ENCODE measurements at regions not wholly inside any gene's neighbourhood (a gene's known extent, or its start where the extent isn't known, plus 50 kb on each side); places are given as distances from the start of the nearest gene placed in this dataset.

- no peak overlapping the region; the same call in 1 of the 2 replicates for H2BK15ac ChIP-seq (ENCODE audit: low read length)
- H3K27ac ChIP-seq (ENCODE audit: low read depth, low read length) = no peak overlapping the region
- no peak for TF ChIP-seq YY1 (IDR thresholded peaks at IDR 0.05; ENCODE audit: low read depth, low read length)
- H3K14ac ChIP-seq (ENCODE audit: insufficient read length) = no peak overlapping the region
- no peak overlapping the region for H2BK12ac ChIP-seq (ENCODE audit: low read depth, low read length)
- no peak overlapping the region for H3K23ac ChIP-seq (ENCODE audit: insufficient read length)
- no peaks in the 10 kb centered on the region; the same call in 1 of the 2 replicates for H3K79me1 ChIP-seq (ENCODE audit: low read depth, low read length)
- no peak overlapping the region for H2AFZ ChIP-seq (ENCODE audit: low read length)
- no peaks in the 10 kb centered on the region for H3K79me2 ChIP-seq (ENCODE audit: control insufficient read depth in 1 of 2, insufficient read depth in 2 of 2, low read length in 2 of 2)
- DNase-seq (ENCODE audit: low read depth in 1 of 2, low spot score in 2 of 2) = no peak
- no peak overlapping the region for H3K4me2 ChIP-seq (ENCODE audit: insufficient read depth in 1 of 2, low read depth in 2 of 2, low read length in 2 of 2)
- no peaks in the 10 kb centered on the region for H4K20me1 ChIP-seq (replicated peaks in 1 of 2; ENCODE audit: control insufficient read depth in 1 of 2, insufficient read depth in 2 of 2, low read length in 2 of 2)
- no peak overlapping the region for H4K8ac ChIP-seq (ENCODE audit: extremely low read depth, insufficient read depth, low read length)
- H4K91ac ChIP-seq (replicated peaks; ENCODE audit: insufficient read length, low read length) = no peak overlapping the region
- no peaks in the 10 kb centered on the region for H3K9me3 ChIP-seq (ENCODE audit: insufficient read depth in 2 of 2, low read depth in 1 of 2, low read length in 1 of 2)
- no peak overlapping the region for H3K4me3 ChIP-seq (ENCODE audit: extremely low read depth in 1 of 4, insufficient read depth in 2 of 4, low read depth in 3 of 4, low read length in 4 of 4)
- H2AK5ac ChIP-seq (ENCODE audit: low read depth, low read length) = no peak overlapping the region
- H3K9ac ChIP-seq (replicated peaks in 1 of 4; ENCODE audit: extremely low read depth in 1 of 4, low read depth in 3 of 4, low read length in 3 of 4) = no peak overlapping the region
- no peaks in the 10 kb centered on the region for H3K27me3 ChIP-seq (replicated peaks in 1 of 4; ENCODE audit: control insufficient read depth in 3 of 4, extremely low read depth in 1 of 4, insufficient read depth in 3 of 4, low read length in 3 of 4)
- no peak overlapping the region for H3K4ac ChIP-seq (replicated peaks; ENCODE audit: insufficient read length, low read depth, low read length)
- FAIRE-seq = no peak
- H3K36me3 ChIP-seq (ENCODE audit: control insufficient read depth in 2 of 4, insufficient read depth in 4 of 4, low read length in 3 of 4) = no peaks in the 10 kb centered on the region
- no peak overlapping the region for H2BK5ac ChIP-seq (ENCODE audit: low read depth, low read length)
- WGBS, 2 experiments (ENCODE audit: extremely low coverage in 1 of 2, insufficient coverage in 1 of 2, insufficient read length in 1 of 2, insufficient replicate concordance in 2 of 2, low coverage in 1 of 2, low lambda C conversion rate in 2 of 2, missing lambda C conversion rate in 1 of 2) = 78% methylated on average over 3 of the region's 3 CpGs; no CpG with 5 or more reads in 1 of the 2 experiments
- H2BK120ac ChIP-seq (replicated peaks; ENCODE audit: low read depth, low read length) = no peak overlapping the region
- H3K18ac ChIP-seq (ENCODE audit: extremely low read depth, low read length) = no peak overlapping the region
- CTCF ChIA-PET (ENCODE audit: partially characterized antibody) = interaction anchor here (2.9 kb wide), 1 partner anchor 10 kb away, joined by 14 read pairs; no protein-coding TSS in a partner anchor
- H4K5ac ChIP-seq (ENCODE audit: insufficient read length, low read depth, low read length) = no peak overlapping the region
- H3K4me1 ChIP-seq (replicated peaks in 1 of 4; ENCODE audit: control insufficient read depth in 3 of 4, insufficient read depth in 4 of 4, low read length in 3 of 4) = no peaks in the 10 kb centered on the region
- no peak overlapping the region for H2BK20ac ChIP-seq (ENCODE audit: low read length)
- H3K23me2 ChIP-seq (ENCODE audit: low read depth, low read length) = no peaks in the 10 kb centered on the region
- POLR2A ChIA-PET (ENCODE audit: partially characterized antibody) = no interaction called here
- no peak overlapping the region for H3K56ac ChIP-seq (replicated peaks; ENCODE audit: insufficient read length, low read depth, low read length)
Observed at GRCh38 chr7:65809982-65810288, 62.9 kb upstream of the VKORC1L1 start.

Measured in H1 (cell line).